ENCODE measurements at regions not wholly inside any gene's neighbourhood (a gene's known extent, or its start where the extent isn't known, plus 50 kb on each side); places are given as distances from the start of the nearest gene placed in this dataset.
"Not testable (repeated sequence)": the region's sequence is repeated elsewhere in the genome, so short reads cannot be mapped to it uniquely, and the experiment has no call there.

GRCh38 chr13:44695520-44695919 lies 119.4 kb upstream of the TSC22D1 start:
- Histone ChIP-seq H4K20me1 (no peaks in the 10 kb centered on the region), H3K9ac (no peak overlapping the region), H3K9me3 (no peaks in the 10 kb centered on the region), H3K36me3 (no peaks in the 10 kb centered on the region), H3K27ac (no peak overlapping the region), H3K4me3 (no peak overlapping the region), H3K4me2 (no peak overlapping the region), H3K27me3 (no peaks in the 10 kb centered on the region), H3K4me1 (no peaks in the 10 kb centered on the region)
- TF ChIP-seq Cebpa-rat (IDR thresholded peaks at IDR 0.05): no peak

- H3K4me1 ChIP-seq: no peaks in the 10 kb centered on the region
- no peak overlapping the region for H3K4me3 ChIP-seq
- H4K20me1 ChIP-seq: no peaks in the 10 kb centered on the region
- H3K9ac ChIP-seq: no peak overlapping the region
- no peaks in the 10 kb centered on the region for H3K27me3 ChIP-seq
- no peaks in the 10 kb centered on the region for H3K9me3 ChIP-seq
- no peaks in the 10 kb centered on the region for H3K36me3 ChIP-seq
- no peak for TF ChIP-seq Cebpa-rat (IDR thresholded peaks at IDR 0.05)
- no peak overlapping the region for H3K4me2 ChIP-seq
- no peak overlapping the region for H3K27ac ChIP-seq
Measured at GRCh38 chr13:44694842-44695241, 118.7 kb upstream of the TSC22D1 start.

- Histone ChIP-seq H4K20me1 (no peaks in the 10 kb centered on the region), H3K9ac (no peak overlapping the region), H3K9me3 (no peaks in the 10 kb centered on the region), H3K4me2 (no peak overlapping the region), H3K4me3 (no peak overlapping the region), H3K27ac (no peak overlapping the region), H3K4me1 (no peaks in the 10 kb centered on the region), H3K27me3 (no peaks in the 10 kb centered on the region), H3K36me3 (no peaks in the 10 kb centered on the region)
- no peak for TF ChIP-seq Cebpa-rat (IDR thresholded peaks at IDR 0.05)
Measured at GRCh38 chr13:44694291-44694690, 118.2 kb upstream of the TSC22D1 start.

GRCh38 chr13:44693156-44693764 lies 117.1 kb upstream of the TSC22D1 start:
- TF ChIP-seq Cebpa-rat (IDR thresholded peaks at IDR 0.05): no peak
- Histone ChIP-seq H3K4me1 (no peaks in the 10 kb centered on the region), H3K27me3 (no peaks in the 10 kb centered on the region), H3K9ac (no peak overlapping the region), H3K4me3 (no peak overlapping the region), H3K4me2 (no peak overlapping the region), H3K9me3 (no peaks in the 10 kb centered on the region), H3K27ac (no peak overlapping the region), H4K20me1 (no peaks in the 10 kb centered on the region), H3K36me3 (no peaks in the 10 kb centered on the region)

GRCh38 chr13:44692173-44692713 lies 116.1 kb upstream of the TSC22D1 start:
- H3K27me3 ChIP-seq: no peaks in the 10 kb centered on the region
- no peaks in the 10 kb centered on the region for H3K36me3 ChIP-seq
- no peak overlapping the region for H3K9ac ChIP-seq
- no peak overlapping the region for H3K4me2 ChIP-seq
- no peaks in the 10 kb centered on the region for H3K4me1 ChIP-seq
- H3K9me3 ChIP-seq: no peaks in the 10 kb centered on the region
- no peak overlapping the region for H3K27ac ChIP-seq
- no peaks in the 10 kb centered on the region for H4K20me1 ChIP-seq
- no peak overlapping the region for H3K4me3 ChIP-seq
- TF ChIP-seq Cebpa-rat (IDR thresholded peaks at IDR 0.05): no peak

GRCh38 chr13:44690376-44690775 lies 114.2 kb upstream of the TSC22D1 start:
- Histone ChIP-seq H3K27me3 (no peaks in the 10 kb centered on the region), H4K20me1 (no peaks in the 10 kb centered on the region), H3K9me3 (0 out of 2 replicates have a peak, but pooled peaks cover 5% of the 10 kb centered on the region), H3K4me2 (no peak overlapping the region), H3K36me3 (no peaks in the 10 kb centered on the region), H3K27ac (no peak overlapping the region), H3K4me3 (no peak overlapping the region), H3K9ac (no peak overlapping the region), H3K4me1 (no peaks in the 10 kb centered on the region)
- no peak for TF ChIP-seq Cebpa-rat (IDR thresholded peaks at IDR 0.05)

GRCh38 chr13:44688652-44689051 lies 112.5 kb upstream of the TSC22D1 start:
- H3K9me3 ChIP-seq: 0 out of 2 replicates have a peak, but pooled peaks cover 5% of the 10 kb centered on the region
- H4K20me1 ChIP-seq: no peaks in the 10 kb centered on the region
- no peak overlapping the region for H3K9ac ChIP-seq
- H3K36me3 ChIP-seq: no peaks in the 10 kb centered on the region
- H3K4me2 ChIP-seq: no peak overlapping the region
- no peaks in the 10 kb centered on the region for H3K27me3 ChIP-seq
- no peak overlapping the region for H3K4me3 ChIP-seq
- H3K27ac ChIP-seq: no peak overlapping the region
- no peaks in the 10 kb centered on the region for H3K4me1 ChIP-seq
- no peak for TF ChIP-seq Cebpa-rat (IDR thresholded peaks at IDR 0.05)

GRCh38 chr13:44686531-44686934 lies 110.4 kb upstream of the TSC22D1 start:
- Histone ChIP-seq H3K27me3 (no peaks in the 10 kb centered on the region), H3K4me2 (no peak overlapping the region), H3K9ac (no peak overlapping the region), H3K27ac (no peak overlapping the region), H3K36me3 (no peaks in the 10 kb centered on the region), H3K9me3 (peaks cover 14% of the 10 kb centered on the region; the same call in 1 of the 2 replicates), H4K20me1 (no peaks in the 10 kb centered on the region), H3K4me3 (no peak overlapping the region), H3K4me1 (no peaks in the 10 kb centered on the region)
- TF ChIP-seq Cebpa-rat (IDR thresholded peaks at IDR 0.05): no peak

GRCh38 chr13:44685641-44686040 lies 109.5 kb upstream of the TSC22D1 start:
- peaks cover 22% of the 10 kb centered on the region for H3K9me3 ChIP-seq
- H3K4me1 ChIP-seq: no peaks in the 10 kb centered on the region
- H3K27ac ChIP-seq: no peak overlapping the region
- TF ChIP-seq Cebpa-rat (IDR thresholded peaks at IDR 0.05): no peak
- no peak overlapping the region for H3K4me2 ChIP-seq
- H3K36me3 ChIP-seq: no peaks in the 10 kb centered on the region
- H4K20me1 ChIP-seq: no peaks in the 10 kb centered on the region
- no peaks in the 10 kb centered on the region for H3K27me3 ChIP-seq
- no peak overlapping the region for H3K4me3 ChIP-seq
- no peak overlapping the region for H3K9ac ChIP-seq

GRCh38 chr13:44682416-44682815 lies 106.3 kb upstream of the TSC22D1 start:
- H3K36me3 ChIP-seq, H3K9ac ChIP-seq, H3K27ac ChIP-seq, H4K20me1 ChIP-seq, H3K4me3 ChIP-seq, H3K4me1 ChIP-seq, H3K27me3 ChIP-seq, H3K4me2 ChIP-seq: not testable (repeated sequence)
- peaks cover 35% of the 10 kb centered on the region for H3K9me3 ChIP-seq

Measured in BLaER1 (cell line).